Fibroblast of lung (primary cell): ENCODE measurements at regions not wholly inside any gene's neighbourhood (a gene's known extent, or its start where the extent isn't known, plus 50 kb on each side); places are given as distances from the start of the nearest gene placed in this dataset.

Source experiments
- CTCF ChIP-seq, 2 donors: IDR thresholded peaks in 1 of 2; conservative IDR thresholded peaks in 1 of 2; 1 replicate in 1 of 2; 2 replicates in 1 of 2; pipeline ENCODE4 v1.5.1; 2011 to 2012; ENCODE audit warnings: low read length in 2 of 2, control low read depth in 1 of 2, inconsistent platforms in 1 of 2, low read depth in 1 of 2, mild to moderate bottlenecking in 1 of 2
- EZH2 ChIP-seq: IDR thresholded peaks from 2 replicates; pipeline ENCODE4 v1.5.1; 2012; ENCODE audit warnings: low read length, control low read depth, mild to moderate bottlenecking; ENCODE audit errors: missing control alignments

DNA sequence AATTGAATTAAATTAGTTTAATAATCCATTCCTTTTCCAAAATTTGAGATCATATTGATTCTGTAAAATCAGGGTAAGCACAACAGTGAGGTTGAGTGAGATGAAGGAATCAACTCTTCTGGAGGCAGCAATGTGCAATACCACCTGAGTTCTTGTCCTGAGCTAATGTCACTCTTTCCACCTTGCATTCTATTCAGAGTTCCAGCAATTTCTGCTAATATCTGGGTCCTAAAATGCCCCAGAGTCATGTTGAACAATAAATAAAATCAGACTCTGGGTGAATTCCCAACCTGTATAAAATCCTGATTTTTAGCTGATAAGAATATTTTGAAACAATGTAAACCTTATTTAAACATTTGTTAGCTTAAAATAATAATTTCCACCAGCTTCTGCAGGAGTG is 590.8 kb upstream of the ADGRB3 start:
- no peak for TF ChIP-seq EZH2
- no peak for TF ChIP-seq CTCF (conservative IDR thresholded peaks at IDR 0.05 in 1 of 2, IDR thresholded peaks at IDR 0.05 in 1 of 2; ENCODE audit: low read depth in 1 of 2, low read length in 2 of 2)
